DMS53 treated with DMSO at 0.1 percent for 48 hours (cell line): ENCODE measurements at regions not wholly inside any gene's neighbourhood (a gene's known extent, or its start where the extent isn't known, plus 50 kb on each side); places are given as distances from the start of the nearest gene placed in this dataset.

Experiments
- DNase-seq: peaks from one replicate; lab custom pipeline; 2025; ENCODE audit not compliant: unreplicated experiment; lab: John Stamatoyannopoulos, UW

GRCh38 chr13:31925079-31925478, 106.5 kb upstream of the FRY start:
- no peak for DNase-seq

GRCh38 chr13:31927219-31927653, 104.3 kb upstream of the FRY start:
- peak; percentile 74 for DNase-seq

DNA sequence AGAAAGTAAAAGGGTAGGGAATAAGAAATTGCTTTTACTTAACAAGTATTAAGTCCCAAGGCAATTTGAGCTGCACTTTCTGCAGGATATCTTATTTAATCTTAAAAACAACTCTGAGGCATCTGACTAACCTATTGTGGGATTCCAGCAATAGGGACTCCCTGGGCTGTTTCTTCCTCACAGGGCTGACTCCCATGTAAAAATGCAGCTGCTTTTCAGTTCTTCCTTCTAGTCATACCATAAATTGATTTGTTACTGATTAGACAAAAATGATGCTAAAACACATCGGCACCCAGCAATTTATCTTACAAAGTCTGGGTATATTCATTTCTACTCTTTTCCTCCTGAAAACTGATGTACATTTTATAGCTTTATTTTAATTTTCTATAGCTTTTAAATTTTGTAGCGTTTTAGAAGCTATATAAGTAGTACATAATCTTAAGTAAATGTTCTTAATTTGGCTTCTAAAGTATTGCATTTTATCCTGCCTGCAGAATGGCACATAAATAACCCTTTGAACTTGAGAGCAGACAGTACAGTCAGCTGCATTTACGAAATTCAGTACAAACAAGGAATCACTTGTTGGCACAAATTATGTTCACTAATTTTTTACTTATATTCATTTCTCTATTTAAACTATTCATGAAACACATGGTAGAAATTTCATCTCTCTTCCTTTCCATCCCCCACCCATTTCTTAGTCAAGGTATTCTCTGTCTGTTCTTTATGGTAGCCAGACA, 102.4 kb upstream of the FRY start:
- no peak for DNase-seq

GRCh38 chr13:31930490-31930889, 101.1 kb upstream of the FRY start:
- no peak for DNase-seq

DNA sequence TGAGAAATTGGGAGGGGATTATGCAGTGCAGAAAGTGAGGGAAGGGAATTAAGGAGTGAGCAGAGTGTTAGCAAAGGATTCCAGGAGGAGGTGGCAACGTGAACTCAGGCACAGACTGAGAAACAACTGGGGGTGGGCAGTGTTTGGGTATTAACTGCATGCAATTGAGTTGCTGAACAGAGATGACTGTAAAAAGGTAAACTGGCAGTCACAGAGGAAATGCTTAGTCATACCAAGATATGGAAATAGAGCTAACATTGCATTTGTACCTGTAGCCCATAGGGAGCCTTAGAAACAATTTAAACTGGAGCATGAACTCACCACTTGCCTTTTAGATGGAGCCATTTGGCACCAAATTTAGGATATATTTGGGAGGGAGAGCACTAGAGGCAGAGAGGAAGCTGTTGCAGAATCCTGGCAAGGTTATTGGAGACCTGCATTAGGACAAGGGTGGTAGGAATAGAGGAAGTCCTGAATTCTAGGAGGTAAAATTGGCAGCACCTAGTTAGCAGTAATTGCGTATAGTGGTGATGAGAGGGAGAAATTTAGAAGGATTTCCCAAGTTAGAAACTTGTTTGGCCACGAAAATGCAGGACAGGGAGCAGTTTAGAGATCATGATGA, 100.6 kb upstream of the FRY start:
- peak; percentile 34 for DNase-seq

- no peak for DNase-seq
These were observed 94.1 kb upstream of the FRY start for GRCh38 chr13:31937436-31937835.

DNA sequence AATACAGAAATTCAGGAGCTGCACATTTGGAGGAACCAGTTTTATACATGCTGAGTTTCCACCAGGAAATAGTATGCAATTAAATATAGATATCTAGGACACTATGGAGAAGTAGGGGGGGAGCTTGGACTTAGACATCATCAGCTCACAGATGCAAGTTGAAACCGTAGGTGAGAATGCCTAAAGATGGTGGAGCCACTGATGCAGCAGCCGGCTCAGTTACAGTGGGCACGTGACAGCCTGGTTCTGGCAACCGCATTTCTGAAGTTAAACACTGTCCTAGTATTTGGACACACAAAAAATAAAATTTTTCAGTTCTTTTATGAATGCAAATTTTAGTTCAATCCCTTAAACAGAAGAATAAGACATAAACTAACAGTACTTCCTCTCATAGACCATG, 91.5 kb upstream of the FRY start:
- DNase-seq, result no peak

- no peak for DNase-seq
These were observed 88.0 kb upstream of the FRY start for GRCh38 chr13:31943591-31943990.

DNA sequence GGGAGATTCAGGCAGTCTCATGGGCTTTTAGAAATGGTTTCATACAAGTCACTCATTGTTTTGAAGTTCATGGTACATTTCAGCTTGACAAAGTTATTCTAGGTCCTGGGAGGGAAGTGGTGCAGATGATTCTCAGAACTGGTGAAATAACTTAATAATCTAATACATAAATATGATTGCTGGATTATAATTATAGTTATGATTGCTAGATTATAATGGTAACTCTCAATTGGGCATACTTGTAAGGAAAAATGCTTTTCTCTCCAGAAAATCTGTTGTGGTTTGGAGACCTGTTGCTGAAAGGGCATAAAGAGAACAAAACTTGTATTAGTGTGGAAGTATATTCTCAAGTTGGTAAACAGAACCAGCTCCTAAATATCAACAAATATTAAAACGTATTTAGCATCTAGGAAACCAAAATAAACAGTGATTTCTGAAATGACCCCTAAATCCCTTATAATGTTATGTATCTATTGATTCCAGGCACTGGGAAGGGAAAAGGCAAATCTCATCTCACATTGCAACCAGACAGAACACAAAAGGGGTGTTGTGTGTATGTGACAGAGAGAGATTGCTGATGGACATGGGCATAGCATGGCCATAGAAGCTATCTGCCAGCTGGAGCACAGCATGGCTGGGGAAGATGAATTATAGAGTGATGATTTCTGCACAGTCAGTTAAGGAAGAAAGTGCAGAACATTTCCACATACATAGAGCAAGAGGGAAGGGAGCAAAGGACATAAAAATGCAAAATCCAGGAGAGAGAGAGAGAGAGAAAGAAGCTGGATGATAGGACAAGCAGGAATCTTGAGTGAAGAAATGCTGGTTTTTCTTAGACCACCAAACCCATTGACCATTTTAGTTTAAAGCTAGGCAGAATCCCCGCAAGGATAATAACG, 87.1 kb upstream of the FRY start:
- DNase-seq, result no peak

DNA sequence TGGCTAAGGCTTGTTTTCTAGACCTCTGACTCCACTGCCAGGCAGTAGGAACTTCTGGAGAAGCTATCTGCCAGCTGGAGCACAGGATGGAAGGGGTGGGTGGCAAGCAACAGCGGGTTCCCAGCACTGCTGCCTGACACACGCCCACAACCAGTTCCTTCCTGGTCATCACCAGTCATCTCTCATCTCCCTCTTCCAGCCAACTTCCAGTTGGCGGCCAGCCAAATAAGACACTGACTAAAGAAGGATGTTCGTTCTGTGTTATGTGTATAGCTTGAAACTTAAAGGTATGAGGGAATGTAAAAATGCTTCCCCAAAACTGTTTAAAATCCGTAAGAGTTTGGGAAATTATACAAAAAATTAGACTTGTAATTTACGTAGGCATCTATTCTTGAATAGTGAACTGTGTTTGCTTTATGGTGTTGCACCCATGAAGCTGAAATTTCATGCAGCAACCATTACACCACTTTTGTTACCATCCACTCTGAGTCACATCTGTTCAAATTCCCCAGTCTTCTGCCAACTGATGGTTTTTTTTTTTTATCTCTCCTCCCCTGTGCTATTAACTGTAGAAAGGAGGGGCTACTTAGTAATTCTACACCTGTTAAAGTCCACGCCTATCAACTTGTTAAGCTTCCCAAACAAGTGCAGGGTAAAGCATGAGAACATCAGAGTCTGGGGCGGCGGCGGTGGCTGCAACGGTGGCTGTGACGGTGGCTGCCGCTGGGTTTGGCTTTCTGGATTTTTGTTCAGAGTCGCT, 86.2 kb upstream of the FRY start:
- peak; percentile 92 for DNase-seq

DNA sequence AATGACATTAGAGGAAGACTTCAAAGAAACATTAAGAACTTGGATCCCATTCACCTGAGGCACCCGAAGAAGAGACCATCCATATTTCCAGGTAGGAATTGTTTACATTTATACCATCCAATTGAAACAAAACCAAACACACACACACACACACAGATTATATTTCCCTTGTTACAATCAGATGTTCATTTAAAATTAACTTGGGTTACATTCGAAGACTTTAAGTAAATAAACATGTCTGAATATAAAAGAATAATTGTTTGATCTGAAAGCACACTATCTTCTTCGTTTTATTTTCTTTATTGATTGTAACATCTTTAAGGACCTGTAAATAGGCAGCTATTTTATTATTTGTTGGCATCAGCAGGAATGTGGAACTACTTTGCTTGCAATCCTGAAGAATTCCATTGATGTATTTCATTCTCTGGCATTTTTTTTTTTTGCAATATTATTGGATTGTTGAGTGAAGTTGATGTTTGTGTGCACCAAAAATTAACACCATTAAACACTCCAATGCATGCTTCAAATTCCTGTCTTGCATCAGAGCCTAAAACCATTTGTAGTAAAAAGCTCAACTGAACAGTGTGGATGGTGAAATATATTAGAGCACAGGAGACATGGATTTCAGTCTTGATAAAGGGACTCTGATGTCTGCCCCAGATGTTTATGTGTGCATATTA, 85.3 kb upstream of the FRY start:
- no peak for DNase-seq

DNA sequence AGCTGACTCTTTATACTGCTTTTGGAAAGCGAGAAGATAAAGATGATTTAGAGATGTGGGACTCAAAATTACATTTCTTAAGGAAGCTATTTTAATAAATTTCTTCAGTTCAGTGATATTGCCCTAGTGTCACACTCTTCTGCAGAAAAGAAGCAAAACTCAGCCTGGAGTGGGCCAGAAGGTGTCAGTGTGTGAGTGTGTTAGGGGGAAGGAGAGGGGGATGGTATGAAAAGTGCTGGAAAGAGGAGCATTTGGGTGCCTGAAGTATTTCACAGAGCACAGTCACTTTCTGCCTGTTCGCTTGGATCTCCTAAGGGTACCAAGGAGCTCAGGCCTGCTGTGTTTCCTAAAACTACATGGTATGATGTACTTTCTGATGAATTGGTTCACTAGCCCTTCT, 84.5 kb upstream of the FRY start:
- DNase-seq, result no peak

- DNase-seq, result no peak
These were observed 84.1 kb upstream of the FRY start for GRCh38 chr13:31947506-31947905.

DNA sequence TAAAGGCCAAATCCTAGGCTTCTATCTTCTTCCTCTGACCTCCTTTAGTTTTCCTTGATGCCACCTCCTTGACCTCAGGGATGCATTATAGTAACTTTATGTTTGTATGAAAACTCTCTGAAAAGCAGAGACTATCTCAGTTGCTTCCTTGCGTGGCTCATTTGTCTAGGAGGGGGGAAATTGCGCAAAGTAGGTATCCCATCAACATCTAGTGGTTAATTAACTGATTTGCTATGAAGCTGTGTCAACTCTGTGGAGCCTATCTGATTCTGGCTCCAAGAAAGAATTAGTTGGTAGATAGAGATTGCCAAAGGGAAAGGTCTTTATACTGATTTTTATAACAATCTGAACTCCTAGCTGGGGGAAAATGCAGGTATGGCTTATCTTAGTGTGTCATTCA, 82.1 kb upstream of the FRY start:
- no peak for DNase-seq

GRCh38 chr13:31950111-31950815, 81.3 kb upstream of the FRY start:
- DNase-seq, result peak; percentile 65

DNA sequence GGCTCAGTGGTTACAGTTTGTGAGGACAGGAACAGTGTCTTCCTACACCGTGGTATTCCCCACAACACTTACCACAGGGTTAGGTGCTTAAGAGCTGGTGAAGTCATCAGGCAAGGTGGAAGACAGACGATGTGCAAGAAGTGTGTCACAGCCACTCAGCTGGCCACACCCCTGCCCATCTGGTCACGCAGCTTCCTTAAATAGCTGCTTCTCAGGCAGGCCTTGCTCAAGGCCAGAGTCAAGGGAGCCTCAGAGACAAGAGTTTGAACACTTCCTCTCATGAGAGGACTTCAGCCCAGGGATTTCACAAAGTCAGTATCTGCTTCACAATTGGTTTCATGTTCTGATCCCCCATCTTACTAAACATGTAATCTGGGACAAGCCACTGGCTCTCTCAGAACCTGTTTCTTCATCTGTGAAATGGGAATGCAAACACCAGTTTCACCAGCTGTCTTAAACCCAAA, 80.3 kb upstream of the FRY start:
- peak; percentile 71 for DNase-seq

DNA sequence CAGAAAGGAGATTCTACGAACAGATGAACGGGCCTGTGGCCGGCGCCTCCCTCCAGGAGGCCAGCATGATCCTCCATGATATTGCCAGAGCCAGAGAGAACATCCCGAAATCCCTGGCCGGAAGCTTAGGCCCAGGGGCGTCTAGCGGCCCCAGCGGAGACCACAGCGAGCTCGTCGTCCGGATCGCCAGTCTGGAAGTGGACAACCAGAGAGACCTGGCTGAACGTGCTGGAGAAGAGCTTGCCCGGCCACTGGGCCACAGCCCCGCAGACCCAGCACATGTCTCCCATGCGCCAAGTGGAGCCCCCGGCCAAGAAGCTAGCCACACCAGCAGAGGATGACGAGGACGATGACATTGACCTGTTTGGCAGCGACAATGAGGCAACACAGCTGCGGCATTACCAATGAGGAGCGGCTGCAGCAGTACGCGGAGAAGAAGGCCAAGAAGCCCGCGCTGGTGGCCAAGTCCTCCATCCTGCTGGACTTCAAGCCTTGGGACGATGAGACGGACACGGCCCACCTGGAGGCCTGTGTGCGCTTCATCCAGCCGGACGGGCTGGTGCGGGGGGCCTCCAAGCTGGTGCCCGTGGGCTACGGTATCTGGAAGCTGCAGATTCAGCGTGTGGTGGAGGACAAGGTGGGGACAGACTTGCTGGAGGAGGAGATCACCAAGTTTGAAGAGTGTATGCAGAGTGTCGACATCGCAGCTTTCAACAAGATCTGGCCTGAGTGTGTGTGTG, 78.8 kb upstream of the FRY start:
- DNase-seq, result no peak

GRCh38 chr13:31955101-31955500, 76.5 kb upstream of the FRY start:
- no peak for DNase-seq

DNA sequence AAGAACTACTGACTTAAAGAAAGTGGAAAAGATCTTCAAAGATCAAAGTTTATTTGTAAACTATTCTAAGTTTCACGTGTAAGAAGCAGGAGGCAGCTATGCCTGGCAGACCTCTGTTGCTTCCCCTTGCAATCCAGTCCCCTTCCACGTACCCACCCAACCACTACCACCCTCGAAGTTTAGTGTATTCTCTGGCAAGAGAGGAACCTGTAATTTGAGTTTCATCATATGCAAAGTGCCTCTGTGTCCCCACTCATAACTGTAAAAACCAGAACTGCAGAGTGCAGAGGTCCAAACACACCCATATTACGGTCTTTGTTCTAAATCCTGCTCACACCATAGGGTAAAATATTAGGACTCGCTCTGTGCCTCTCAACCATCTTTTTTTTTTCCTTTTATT, 75.8 kb upstream of the FRY start:
- DNase-seq, result no peak
